OCI-LY7 (cell line): ENCODE measurements at regions not wholly inside any gene's neighbourhood (a gene's known extent, or its start where the extent isn't known, plus 50 kb on each side); places are given as distances from the start of the nearest gene placed in this dataset.
"Not testable (repeated sequence)": the region's sequence is repeated elsewhere in the genome, so short reads cannot be mapped to it uniquely, and the experiment has no call there.

Experiments
- EZH2phosphoT487 ChIP-seq: fragments of 200-600 bp; sonication (generic); IDR thresholded peaks from 2 replicates; pipeline ENCODE4 v1.6.1; 2018; ENCODE audit warnings: low read depth, borderline replicate concordance, mild to moderate bottlenecking, mixed run types, antibody characterized with exemption, low read length, moderate library complexity, mixed read lengths
- TF ChIP-seq, protein P1 (sequence below): fragments of 200-600 bp; sonication (generic); conservative IDR thresholded peaks from 2 replicates; pipeline ENCODE4 v1.5.1; 2014; ENCODE audit warnings: mild to moderate bottlenecking, antibody characterized with exemption, low read length, moderate library complexity, mixed read lengths

DNA sequence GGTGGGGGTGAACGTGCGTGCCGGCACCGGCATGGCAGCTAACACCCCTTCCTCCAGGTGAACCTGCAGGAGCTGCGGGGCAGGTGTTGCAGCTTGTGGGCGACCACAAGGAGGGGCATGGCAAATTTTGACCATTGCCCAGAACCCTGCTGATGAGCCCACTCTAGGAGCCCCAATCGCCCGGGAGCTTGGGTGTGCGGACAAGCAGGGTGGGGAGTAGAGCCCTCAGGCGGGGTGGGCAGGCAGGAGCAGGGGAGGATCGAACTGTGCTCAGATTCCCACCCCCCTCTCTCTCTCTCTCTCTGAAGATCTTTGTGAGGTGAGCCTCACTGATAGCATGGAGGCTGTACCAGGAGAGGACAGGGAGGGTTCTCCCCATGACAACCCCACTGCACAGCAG is 159.8 kb downstream of the GOLGA6L4 start:
- TF ChIP-seq, protein P1, sequence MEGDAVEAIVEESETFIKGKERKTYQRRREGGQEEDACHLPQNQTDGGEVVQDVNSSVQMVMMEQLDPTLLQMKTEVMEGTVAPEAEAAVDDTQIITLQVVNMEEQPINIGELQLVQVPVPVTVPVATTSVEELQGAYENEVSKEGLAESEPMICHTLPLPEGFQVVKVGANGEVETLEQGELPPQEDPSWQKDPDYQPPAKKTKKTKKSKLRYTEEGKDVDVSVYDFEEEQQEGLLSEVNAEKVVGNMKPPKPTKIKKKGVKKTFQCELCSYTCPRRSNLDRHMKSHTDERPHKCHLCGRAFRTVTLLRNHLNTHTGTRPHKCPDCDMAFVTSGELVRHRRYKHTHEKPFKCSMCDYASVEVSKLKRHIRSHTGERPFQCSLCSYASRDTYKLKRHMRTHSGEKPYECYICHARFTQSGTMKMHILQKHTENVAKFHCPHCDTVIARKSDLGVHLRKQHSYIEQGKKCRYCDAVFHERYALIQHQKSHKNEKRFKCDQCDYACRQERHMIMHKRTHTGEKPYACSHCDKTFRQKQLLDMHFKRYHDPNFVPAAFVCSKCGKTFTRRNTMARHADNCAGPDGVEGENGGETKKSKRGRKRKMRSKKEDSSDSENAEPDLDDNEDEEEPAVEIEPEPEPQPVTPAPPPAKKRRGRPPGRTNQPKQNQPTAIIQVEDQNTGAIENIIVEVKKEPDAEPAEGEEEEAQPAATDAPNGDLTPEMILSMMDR: not testable (repeated sequence)
- not testable (repeated sequence) for TF ChIP-seq EZH2phosphoT487
